Neuronal stem cell (in vitro differentiated cells): ENCODE measurements at regions not wholly inside any gene's neighbourhood (a gene's known extent, or its start where the extent isn't known, plus 50 kb on each side); places are given as distances from the start of the nearest gene placed in this dataset.

Experiments
- DNase-seq: peaks from one replicate; pipeline ENCODE4 v3.0.0-alpha.2; 2013; ENCODE audit warnings: low spot score
- H2AFZ ChIP-seq: one replicate; pipeline ENCODE4 v1.6.1; 2013; ENCODE audit warnings: mild to moderate bottlenecking, low read length, inconsistent platforms
- H2AK5ac ChIP-seq: 2 replicates; pipeline ENCODE4 v1.6.1; 2013; ENCODE audit warnings: low read depth, mild to moderate bottlenecking, inconsistent platforms, low read length, moderate library complexity, mixed read lengths
- H2BK120ac ChIP-seq: 2 replicates; pipeline ENCODE4 v1.6.1; 2013; ENCODE audit warnings: low read depth, mild to moderate bottlenecking, inconsistent platforms, low read length, moderate library complexity, mixed read lengths
- H2BK12ac ChIP-seq: one replicate; pipeline ENCODE4 v1.6.1; 2013; ENCODE audit warnings: low read length, inconsistent platforms
- H2BK15ac ChIP-seq: 2 replicates; pipeline ENCODE4 v1.6.1; 2013; ENCODE audit warnings: mild to moderate bottlenecking, low read length, inconsistent platforms, mixed read lengths
- H2BK5ac ChIP-seq: one replicate; pipeline ENCODE4 v1.6.1; 2013; ENCODE audit warnings: inconsistent platforms, mild to moderate bottlenecking, low read length, moderate library complexity
- H3K14ac ChIP-seq: one replicate; pipeline ENCODE4 v1.6.1; 2013; ENCODE audit warnings: low read length, inconsistent platforms
- H3K18ac ChIP-seq: 2 replicates; pipeline ENCODE4 v1.6.1; 2013; ENCODE audit warnings: low read length, inconsistent platforms
- H3K23ac ChIP-seq: 2 replicates; pipeline ENCODE4 v1.6.1; 2013; ENCODE audit warnings: low read depth, mild to moderate bottlenecking, mixed read lengths, low read length, inconsistent platforms; ENCODE audit not compliant: poor library complexity
- H3K27ac ChIP-seq: replicated peaks from 3 replicates; pipeline ENCODE4 v1.5.1; 2013; ENCODE audit warnings: low read length, inconsistent platforms
- H3K27me3 ChIP-seq, 3 experiments: 2 replicates each; pipeline ENCODE4 v1.6.1; 2013; ENCODE audit warnings: low read length in 3 of 3, mild to moderate bottlenecking in 2 of 3, inconsistent platforms in 1 of 3, low read depth in 1 of 3, mixed read lengths in 1 of 3, moderate library complexity in 1 of 3; ENCODE audit not compliant: control insufficient read depth in 3 of 3, insufficient read depth in 3 of 3
- H3K36me3 ChIP-seq, 2 donors: replicated peaks in 1 of 2; 2 replicates each; pipeline ENCODE4 v1.6.1; 2013; ENCODE audit warnings: low read length in 2 of 2; ENCODE audit not compliant: control insufficient read depth in 2 of 2, insufficient read depth in 2 of 2
- H3K4ac ChIP-seq: 2 replicates; pipeline ENCODE4 v1.6.1; 2013; ENCODE audit warnings: inconsistent platforms, mild to moderate bottlenecking, low read length, moderate library complexity
- H3K4me1 ChIP-seq, 2 donors: 1 replicate in 1 of 2; 2 replicates in 1 of 2; pipeline ENCODE4 v1.6.1; 2013; ENCODE audit warnings: low read length in 2 of 2, low read depth in 1 of 2; ENCODE audit not compliant: control insufficient read depth in 2 of 2, insufficient read depth in 1 of 2
- H3K4me2 ChIP-seq: one replicate; pipeline ENCODE4 v1.6.1; 2013; ENCODE audit warnings: mild to moderate bottlenecking, low read length, inconsistent platforms; ENCODE audit not compliant: insufficient read depth, poor library complexity, severe bottlenecking
- H3K4me3 ChIP-seq, 2 donors: 2 replicates each; pipeline ENCODE4 v1.5.1; 2013; ENCODE audit warnings: low read length in 2 of 2, mild to moderate bottlenecking in 2 of 2, inconsistent platforms in 1 of 2, moderate library complexity in 1 of 2
- H3K79me1 ChIP-seq: one replicate; pipeline ENCODE4 v1.6.1; 2013; ENCODE audit warnings: low read depth, mild to moderate bottlenecking, inconsistent platforms, low read length, moderate library complexity
- H3K9ac ChIP-seq: one replicate; pipeline ENCODE4 v1.6.1; 2013; ENCODE audit warnings: mild to moderate bottlenecking, low read depth, low read length, inconsistent platforms; ENCODE audit not compliant: poor library complexity
- H3K9me3 ChIP-seq, 2 donors: replicated peaks in 1 of 2; 2 replicates each; pipeline versions ENCODE3 to v1.6.1; 2013; ENCODE audit warnings: low read length in 2 of 2, mild to moderate bottlenecking in 2 of 2, inconsistent platforms in 1 of 2, low read depth in 1 of 2, mixed read lengths in 1 of 2, moderate library complexity in 1 of 2; ENCODE audit not compliant: control insufficient read depth in 2 of 2, insufficient read depth in 1 of 2
- H4K8ac ChIP-seq: one replicate; pipeline ENCODE4 v1.6.1; 2013; ENCODE audit warnings: low read depth, mild to moderate bottlenecking, inconsistent platforms, low read length, moderate library complexity
- H4K91ac ChIP-seq: one replicate; pipeline ENCODE4 v1.6.1; 2013; ENCODE audit warnings: low read length, low read depth, mild to moderate bottlenecking, inconsistent platforms; ENCODE audit not compliant: poor library complexity
- WGBS, 2 donors: extraction: QIAGEN DNeasy Blood & Tissue Kit; methylation state at CpG; one replicate each; pipeline ENCODE4 v1.1.7; 2013; ENCODE audit warnings: missing lambda C conversion rate in 2 of 2, mixed read lengths in 1 of 2; ENCODE audit not compliant: insufficient read length in 2 of 2, insufficient replicate concordance in 1 of 2; ENCODE audit errors: extremely low coverage in 2 of 2; 5-methylcytosine and 5-hydroxymethylcytosine counted together

DNA sequence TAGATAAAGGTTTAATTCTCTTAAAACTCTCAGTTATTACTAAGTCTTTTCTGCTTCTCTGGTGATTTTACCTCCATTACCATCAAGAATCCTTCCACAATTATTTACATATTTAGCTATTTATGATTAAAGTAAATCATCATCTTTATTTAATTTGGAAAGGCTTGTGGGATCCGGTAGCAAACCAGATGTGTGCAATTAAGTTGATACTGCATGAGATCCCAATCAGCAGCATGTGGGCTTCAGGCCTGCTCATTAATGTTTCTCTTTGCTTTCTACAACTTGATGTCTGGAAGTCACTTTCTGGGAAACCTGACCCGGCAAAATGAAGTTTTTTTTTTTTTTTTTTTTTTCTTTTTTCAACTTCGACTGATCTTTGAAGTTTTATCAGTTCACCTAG is 558.4 kb upstream of the ANO5 start:
- no peaks in the 10 kb centered on the region for H3K79me1 ChIP-seq
- H2BK120ac ChIP-seq, result no peak overlapping the region
- H2AFZ ChIP-seq, result no peak overlapping the region
- no peaks in the 10 kb centered on the region for H3K27me3 ChIP-seq
- H3K36me3 ChIP-seq, result no peaks in the 10 kb centered on the region
- no peak overlapping the region for H3K23ac ChIP-seq
- no peak overlapping the region for H4K8ac ChIP-seq
- H3K4me3 ChIP-seq, result no peak overlapping the region
- H3K18ac ChIP-seq, result no peak overlapping the region
- no peak overlapping the region for H2BK15ac ChIP-seq
- H3K4ac ChIP-seq, result no peak overlapping the region
- WGBS, 2 donors, result no CpG with 5 or more reads among the region's 3 CpGs
- no peak overlapping the region for H3K4me2 ChIP-seq
- H3K14ac ChIP-seq, result no peak overlapping the region
- no peak overlapping the region for H2BK12ac ChIP-seq
- H2BK5ac ChIP-seq, result no peak overlapping the region
- H3K9me3 ChIP-seq, result no peaks in the 10 kb centered on the region
- no peak overlapping the region for H4K91ac ChIP-seq
- no peak overlapping the region for H3K27ac ChIP-seq
- H2AK5ac ChIP-seq, result no peak overlapping the region
- H3K9ac ChIP-seq, result no peak overlapping the region
- no peaks in the 10 kb centered on the region for H3K4me1 ChIP-seq
- DNase-seq, result no peak

- H3K79me1 ChIP-seq, result no peaks in the 10 kb centered on the region
- no peak overlapping the region for H3K27ac ChIP-seq
- H4K91ac ChIP-seq, result no peak overlapping the region
- no peak overlapping the region for H2BK5ac ChIP-seq
- H2BK15ac ChIP-seq, result no peak overlapping the region
- H3K4me3 ChIP-seq, result no peak overlapping the region
- H3K4me1 ChIP-seq, result no peaks in the 10 kb centered on the region
- H2BK120ac ChIP-seq, result no peak overlapping the region
- H2BK12ac ChIP-seq, result no peak overlapping the region
- H3K36me3 ChIP-seq, result no peaks in the 10 kb centered on the region
- no peak overlapping the region for H3K14ac ChIP-seq
- H3K18ac ChIP-seq, result no peak overlapping the region
- no peak overlapping the region for H3K4me2 ChIP-seq
- no peak overlapping the region for H2AK5ac ChIP-seq
- H4K8ac ChIP-seq, result no peak overlapping the region
- H3K23ac ChIP-seq, result no peak overlapping the region
- H3K9me3 ChIP-seq, result no peaks in the 10 kb centered on the region
- DNase-seq, result no peak
- H3K9ac ChIP-seq, result no peak overlapping the region
- no peak overlapping the region for H2AFZ ChIP-seq
- no peak overlapping the region for H3K4ac ChIP-seq
- no peaks in the 10 kb centered on the region for H3K27me3 ChIP-seq
These were observed 557.9 kb upstream of the ANO5 start for GRCh38 chr11:21634956-21635355.

DNA sequence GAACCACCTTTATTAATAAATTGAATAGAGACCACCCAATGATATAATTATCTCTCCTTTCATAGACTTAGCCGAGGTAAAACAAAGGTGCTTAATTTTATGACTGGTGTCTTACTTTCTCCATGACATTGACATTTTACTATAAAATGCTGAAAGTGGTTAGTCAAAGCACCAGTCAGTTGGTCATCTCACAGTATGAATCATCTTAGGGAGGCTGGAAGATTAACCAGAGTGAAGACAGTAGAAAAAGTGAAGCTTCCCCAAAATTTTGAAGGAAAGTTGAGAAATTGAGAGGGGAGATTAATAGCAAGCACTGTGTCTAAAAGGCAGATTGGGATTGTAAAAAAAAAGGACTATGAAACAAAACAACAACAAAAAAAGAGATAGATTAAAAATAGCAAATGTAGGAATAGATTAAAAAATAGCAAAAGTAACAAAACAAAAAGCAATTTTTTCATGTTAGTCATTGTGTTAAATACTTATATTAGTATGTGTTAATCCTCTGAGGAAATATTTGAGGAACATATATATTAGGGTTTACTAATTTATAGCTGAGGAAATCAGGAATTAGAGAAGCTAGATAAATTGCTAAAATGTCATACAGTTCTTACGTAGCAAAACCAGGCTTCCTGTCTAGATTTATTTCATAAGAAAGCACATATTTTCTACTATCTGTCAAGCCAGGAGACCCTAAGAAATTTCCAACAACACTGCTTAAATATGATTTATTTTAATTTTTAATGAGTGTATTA is 557.3 kb upstream of the ANO5 start:
- H3K9ac ChIP-seq, result no peak overlapping the region
- no peak overlapping the region for H2BK12ac ChIP-seq
- no peak overlapping the region for H4K91ac ChIP-seq
- no peak overlapping the region for H3K4ac ChIP-seq
- no peak overlapping the region for H2BK120ac ChIP-seq
- H3K27ac ChIP-seq, result no peak overlapping the region
- no peak overlapping the region for H4K8ac ChIP-seq
- H2BK5ac ChIP-seq, result no peak overlapping the region
- H2BK15ac ChIP-seq, result no peak overlapping the region
- no CpG with 5 or more reads among the region's 2 CpGs for WGBS, 2 donors
- H3K23ac ChIP-seq, result no peak overlapping the region
- no peaks in the 10 kb centered on the region for H3K27me3 ChIP-seq
- no peak overlapping the region for H2AFZ ChIP-seq
- H3K79me1 ChIP-seq, result no peaks in the 10 kb centered on the region
- H3K14ac ChIP-seq, result no peak overlapping the region
- no peak for DNase-seq
- no peaks in the 10 kb centered on the region for H3K4me1 ChIP-seq
- H3K4me3 ChIP-seq, result no peak overlapping the region
- H3K36me3 ChIP-seq, result no peaks in the 10 kb centered on the region
- H2AK5ac ChIP-seq, result no peak overlapping the region
- no peak overlapping the region for H3K4me2 ChIP-seq
- no peaks in the 10 kb centered on the region for H3K9me3 ChIP-seq
- H3K18ac ChIP-seq, result no peak overlapping the region

- H3K27me3 ChIP-seq, result no peaks in the 10 kb centered on the region
- H3K23ac ChIP-seq, result no peak overlapping the region
- H2BK15ac ChIP-seq, result no peak overlapping the region
- H2BK120ac ChIP-seq, result no peak overlapping the region
- no peak for DNase-seq
- H2AK5ac ChIP-seq, result no peak overlapping the region
- H3K14ac ChIP-seq, result no peak overlapping the region
- H3K18ac ChIP-seq, result no peak overlapping the region
- no peak overlapping the region for H3K9ac ChIP-seq
- no peaks in the 10 kb centered on the region for H3K79me1 ChIP-seq
- H4K8ac ChIP-seq, result no peak overlapping the region
- no peak overlapping the region for H3K27ac ChIP-seq
- H2BK5ac ChIP-seq, result no peak overlapping the region
- no peak overlapping the region for H2AFZ ChIP-seq
- H3K4me2 ChIP-seq, result no peak overlapping the region
- H3K4ac ChIP-seq, result no peak overlapping the region
- no peak overlapping the region for H3K4me3 ChIP-seq
- H3K4me1 ChIP-seq, result no peaks in the 10 kb centered on the region
- no peaks in the 10 kb centered on the region for H3K9me3 ChIP-seq
- no peak overlapping the region for H2BK12ac ChIP-seq
- H3K36me3 ChIP-seq, result no peaks in the 10 kb centered on the region
- no peak overlapping the region for H4K91ac ChIP-seq
These were observed 556.3 kb upstream of the ANO5 start for GRCh38 chr11:21636561-21636960.
